Endothelial cell (in vitro differentiated cells): ENCODE measurements at regions not wholly inside any gene's neighbourhood (a gene's known extent, or its start where the extent isn't known, plus 50 kb on each side); places are given as distances from the start of the nearest gene placed in this dataset.
A peak's percentile ranks its signal among the peaks of the same experiment; 100 is the strongest.

Source experiments
- DNase-seq: peaks from one replicate; pipeline ENCODE4 v3.0.0; 2021; ENCODE audit warnings: low spot score
- H3K27ac Mint-ChIP-seq: one replicate; pipeline ENCODE4 v1.8.0; 2021; ENCODE audit warnings: mixed read lengths, inconsistent platforms; ENCODE audit not compliant: unreplicated experiment
- H3K27me3 Mint-ChIP-seq: one replicate; pipeline ENCODE4 v1.8.0; 2021; ENCODE audit warnings: mild to moderate bottlenecking, moderate library complexity, mixed read lengths, inconsistent platforms; ENCODE audit not compliant: unreplicated experiment
- H3K36me3 Mint-ChIP-seq: one replicate; pipeline ENCODE4 v1.8.0; 2021; ENCODE audit warnings: mild to moderate bottlenecking, low read depth, mixed read lengths, inconsistent platforms; ENCODE audit not compliant: unreplicated experiment
- H3K4me1 Mint-ChIP-seq: one replicate; pipeline ENCODE4 v1.8.0; 2021; ENCODE audit warnings: mild to moderate bottlenecking, mixed read lengths, inconsistent platforms; ENCODE audit not compliant: unreplicated experiment
- H3K4me3 Mint-ChIP-seq: one replicate; pipeline ENCODE4 v1.8.0; 2021; ENCODE audit warnings: mild to moderate bottlenecking, mixed read lengths, inconsistent platforms; ENCODE audit not compliant: unreplicated experiment
- H3K9me3 Mint-ChIP-seq: one replicate; pipeline ENCODE4 v1.8.0; 2021; ENCODE audit warnings: mixed read lengths, inconsistent platforms; ENCODE audit not compliant: unreplicated experiment
- CTCF ChIP-seq: fragments of 200-600 bp; sonication (generic); IDR thresholded peaks from one replicate; pipeline ENCODE4 v1.5.0; 2021; ENCODE audit warnings: antibody characterized with exemption; ENCODE audit not compliant: unreplicated experiment

GRCh38 chr2:236873636-236874035 is 212.1 kb upstream of the COPS8 start:
- Mint-ChIP-seq H3K9me3 (no peaks in the 10 kb centered on the region), H3K27ac (no peak overlapping the region), H3K4me1 (peaks cover 12% of the 10 kb centered on the region), H3K4me3 (no peak overlapping the region), H3K27me3 (no peaks in the 10 kb centered on the region), H3K36me3 (no peaks in the 10 kb centered on the region)
- no peak for TF ChIP-seq CTCF
- DNase-seq: no peak

- H3K9me3 Mint-ChIP-seq: no peaks in the 10 kb centered on the region
- H3K4me3 Mint-ChIP-seq: no peak overlapping the region
- H3K27ac Mint-ChIP-seq: no peak overlapping the region
- peaks cover 12% of the 10 kb centered on the region for H3K4me1 Mint-ChIP-seq
- H3K27me3 Mint-ChIP-seq: no peaks in the 10 kb centered on the region
- DNase-seq: peak; percentile 1
- no peaks in the 10 kb centered on the region for H3K36me3 Mint-ChIP-seq
- TF ChIP-seq CTCF: no peak
Measured at GRCh38 chr2:236874866-236875481, 210.7 kb upstream of the COPS8 start.

- TF ChIP-seq CTCF: no peak
- no peak for DNase-seq
- H3K4me3 Mint-ChIP-seq: no peak overlapping the region
- H3K9me3 Mint-ChIP-seq: no peaks in the 10 kb centered on the region
- no peaks in the 10 kb centered on the region for H3K36me3 Mint-ChIP-seq
- no peak overlapping the region for H3K27ac Mint-ChIP-seq
- peaks cover 12% of the 10 kb centered on the region for H3K4me1 Mint-ChIP-seq
- H3K27me3 Mint-ChIP-seq: no peaks in the 10 kb centered on the region
Measured at GRCh38 chr2:236875906-236876505, 209.7 kb upstream of the COPS8 start.

GRCh38 chr2:236876642-236877041 is 209.0 kb upstream of the COPS8 start:
- Mint-ChIP-seq H3K4me1 (peaks cover 9% of the 10 kb centered on the region), H3K4me3 (no peak overlapping the region), H3K27ac (no peak overlapping the region), H3K36me3 (no peaks in the 10 kb centered on the region), H3K9me3 (no peaks in the 10 kb centered on the region), H3K27me3 (no peaks in the 10 kb centered on the region)
- TF ChIP-seq CTCF: no peak
- DNase-seq: no peak

- no peak for TF ChIP-seq CTCF
- Mint-ChIP-seq H3K4me1 (peaks cover 1% of the 10 kb centered on the region), H3K9me3 (no peaks in the 10 kb centered on the region), H3K27me3 (peaks cover 2% of the 10 kb centered on the region), H3K27ac (no peak overlapping the region), H3K36me3 (no peaks in the 10 kb centered on the region), H3K4me3 (no peak overlapping the region)
- DNase-seq: no peak
Measured at GRCh38 chr2:236877972-236878371, 207.7 kb upstream of the COPS8 start.
